C4-2B (cell line): ENCODE measurements at regions not wholly inside any gene's neighbourhood (a gene's known extent, or its start where the extent isn't known, plus 50 kb on each side); places are given as distances from the start of the nearest gene placed in this dataset.

Experiments
- CTCF ChIP-seq: fragments of 450-650 bp; conservative IDR thresholded peaks from 2 replicates; pipeline ENCODE4 v1.5.1; 2017; ENCODE audit warnings: mild to moderate bottlenecking
- ZFX ChIP-seq: fragments of 450-650 bp; IDR thresholded peaks from 2 replicates; pipeline ENCODE4 v1.6.1; 2017

GRCh38 chr12:75834591-75834990, 197.0 kb downstream of the PHLDA1 start:
- TF ChIP-seq CTCF: no peak
- no peak for TF ChIP-seq ZFX
